ENCODE measurements at regions not wholly inside any gene's neighbourhood (a gene's known extent, or its start where the extent isn't known, plus 50 kb on each side); places are given as distances from the start of the nearest gene placed in this dataset.
A peak's percentile ranks its signal among the peaks of the same experiment; 100 is the strongest.

- H3K4me3 ChIP-seq (ENCODE audit: low read depth, low read length), result no peak overlapping the region
- H3K36me3 ChIP-seq (ENCODE audit: control insufficient read depth, insufficient read depth, low read length), result no peaks in the 10 kb centered on the region
- TF ChIP-seq CTCF (IDR thresholded peaks at IDR 0.05; ENCODE audit: insufficient read depth, low read length, poor library complexity, severe bottlenecking), result no peak
- H3K27me3 ChIP-seq (ENCODE audit: control insufficient read depth, insufficient read depth, low read length), result no peaks in the 10 kb centered on the region
- no peak for DNase-seq (ENCODE audit: low read depth)
Observed at GRCh38 chr17:13352747-13353415, 248.8 kb downstream of the HS3ST3A1 start.

GRCh38 chr17:13351046-13351445 is 250.7 kb downstream of the HS3ST3A1 start:
- H3K4me3 ChIP-seq (ENCODE audit: low read depth, low read length), result no peak overlapping the region
- TF ChIP-seq CTCF (IDR thresholded peaks at IDR 0.05; ENCODE audit: insufficient read depth, low read length, poor library complexity, severe bottlenecking), result no peak
- H3K36me3 ChIP-seq (ENCODE audit: control insufficient read depth, insufficient read depth, low read length), result no peaks in the 10 kb centered on the region
- no peak for DNase-seq (ENCODE audit: low read depth)
- no peaks in the 10 kb centered on the region for H3K27me3 ChIP-seq (ENCODE audit: control insufficient read depth, insufficient read depth, low read length)

DNA sequence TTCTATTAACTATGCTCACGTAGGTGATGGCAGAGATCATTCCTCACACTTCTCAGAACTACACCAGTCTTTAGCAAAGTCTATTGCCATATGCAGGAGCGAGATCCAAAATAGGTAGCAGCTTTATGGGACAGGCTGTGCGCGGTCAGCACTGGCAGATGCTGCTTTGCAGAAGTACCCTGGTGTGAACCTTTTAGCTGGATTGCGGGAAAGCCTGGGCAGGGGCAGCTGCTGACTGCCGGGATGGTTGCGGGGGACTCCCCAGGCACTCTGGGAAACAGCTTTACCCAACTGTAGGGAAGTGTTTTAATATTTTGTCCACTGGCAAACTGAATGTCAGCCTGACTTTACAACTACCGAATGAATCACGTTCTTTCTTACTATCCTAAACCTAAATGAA is 251.3 kb downstream of the HS3ST3A1 start:
- no peak for DNase-seq (ENCODE audit: low read depth)
- TF ChIP-seq CTCF (IDR thresholded peaks at IDR 0.05; ENCODE audit: insufficient read depth, low read length, poor library complexity, severe bottlenecking), result no peak
- H3K36me3 ChIP-seq (ENCODE audit: control insufficient read depth, insufficient read depth, low read length), result no peaks in the 10 kb centered on the region
- H3K27me3 ChIP-seq (ENCODE audit: control insufficient read depth, insufficient read depth, low read length), result no peaks in the 10 kb centered on the region
- no peak overlapping the region for H3K4me3 ChIP-seq (ENCODE audit: low read depth, low read length)

- H3K27me3 ChIP-seq (ENCODE audit: control insufficient read depth, insufficient read depth, low read length), result no peaks in the 10 kb centered on the region
- H3K4me3 ChIP-seq (ENCODE audit: low read depth, low read length), result no peak overlapping the region
- no peaks in the 10 kb centered on the region for H3K36me3 ChIP-seq (ENCODE audit: control insufficient read depth, insufficient read depth, low read length)
- DNase-seq (ENCODE audit: low read depth), result peak; percentile 93
- TF ChIP-seq CTCF (IDR thresholded peaks at IDR 0.05; ENCODE audit: insufficient read depth, low read length, poor library complexity, severe bottlenecking), result no peak
Observed at GRCh38 chr17:13346996-13347762, 254.6 kb downstream of the HS3ST3A1 start.

DNA sequence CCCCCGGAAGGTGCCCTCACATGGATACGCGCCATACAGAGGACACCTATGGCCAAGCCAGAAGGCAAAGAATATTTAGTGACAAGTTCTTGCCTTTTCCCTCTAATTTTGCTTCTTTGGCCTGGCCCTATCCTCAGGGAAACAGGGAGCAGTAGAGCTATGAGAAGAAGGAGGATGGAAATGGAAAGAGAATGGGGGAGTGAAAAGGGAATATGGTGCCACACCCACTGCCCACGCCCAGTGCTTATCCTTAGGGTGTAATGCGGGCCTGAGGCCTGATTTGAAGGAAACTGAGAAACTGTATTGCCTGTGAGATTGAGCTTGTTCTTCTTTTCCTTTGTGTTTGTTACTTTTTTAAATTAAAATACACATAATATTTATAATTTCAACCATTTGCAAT is 255.1 kb downstream of the HS3ST3A1 start:
- no peak overlapping the region for H3K4me3 ChIP-seq (ENCODE audit: low read depth, low read length)
- no peaks in the 10 kb centered on the region for H3K27me3 ChIP-seq (ENCODE audit: control insufficient read depth, insufficient read depth, low read length)
- DNase-seq (ENCODE audit: low read depth), result no peak
- TF ChIP-seq CTCF (IDR thresholded peaks at IDR 0.05; ENCODE audit: insufficient read depth, low read length, poor library complexity, severe bottlenecking), result no peak
- no peaks in the 10 kb centered on the region for H3K36me3 ChIP-seq (ENCODE audit: control insufficient read depth, insufficient read depth, low read length)

Measured in kidney epithelial cell (primary cell).